Trophoblast cell (in vitro differentiated cells and primary cell): ENCODE measurements at regions not wholly inside any gene's neighbourhood (a gene's known extent, or its start where the extent isn't known, plus 50 kb on each side); places are given as distances from the start of the nearest gene placed in this dataset.
A peak's percentile ranks its signal among the peaks of the same experiment; 100 is the strongest.

Experiments used
- DNase-seq, 2 donors: peaks; one replicate each; pipeline ENCODE4 v3.0.0-alpha.2; 2016
- H2AFZ ChIP-seq: 2 replicates; pipeline ENCODE4 v1.6.1; 2013; ENCODE audit warnings: low read length, moderate library complexity, mild to moderate bottlenecking; ENCODE audit not compliant: insufficient read depth, poor library complexity
- H2AK5ac ChIP-seq: 2 replicates; pipeline ENCODE4 v1.6.1; 2013; ENCODE audit warnings: mild to moderate bottlenecking, low read length
- H2BK120ac ChIP-seq: 2 replicates; pipeline ENCODE4 v1.6.1; 2013; ENCODE audit warnings: low read length, mild to moderate bottlenecking, moderate library complexity; ENCODE audit not compliant: insufficient read depth, poor library complexity
- H2BK12ac ChIP-seq: 2 replicates; pipeline ENCODE4 v1.6.1; 2013; ENCODE audit warnings: mild to moderate bottlenecking, low read length, moderate library complexity
- H2BK5ac ChIP-seq: 2 replicates; pipeline ENCODE4 v1.6.1; 2013; ENCODE audit warnings: low read length, low read depth, moderate library complexity, mild to moderate bottlenecking; ENCODE audit not compliant: poor library complexity
- H3K14ac ChIP-seq: 2 replicates; pipeline ENCODE4 v1.6.1; 2013; ENCODE audit warnings: mild to moderate bottlenecking, low read length
- H3K18ac ChIP-seq: 2 replicates; pipeline ENCODE4 v1.6.1; 2013; ENCODE audit warnings: mild to moderate bottlenecking, low read length
- H3K23ac ChIP-seq: 2 replicates; pipeline ENCODE4 v1.6.1; 2013; ENCODE audit warnings: low read length
- H3K27ac ChIP-seq: 2 replicates; pipeline ENCODE4 v1.5.1; 2013; ENCODE audit warnings: low read depth, mild to moderate bottlenecking, inconsistent platforms, low read length, moderate library complexity
- H3K27me3 ChIP-seq: 2 replicates; pipeline ENCODE4 v1.6.1; 2013; ENCODE audit warnings: inconsistent platforms, mild to moderate bottlenecking, low read length, moderate library complexity; ENCODE audit not compliant: insufficient read depth
- H3K36me3 ChIP-seq, 2 experiments: 1 replicate in 1 of 2; 2 replicates in 1 of 2; pipeline ENCODE4 v1.6.1; 2013; ENCODE audit warnings: low read length in 2 of 2, mild to moderate bottlenecking in 2 of 2, moderate library complexity in 1 of 2; ENCODE audit not compliant: insufficient read depth in 2 of 2, control insufficient read depth in 1 of 2
- H3K4ac ChIP-seq: 2 replicates; pipeline ENCODE4 v1.6.1; 2013; ENCODE audit warnings: low read depth, mild to moderate bottlenecking, low read length, moderate library complexity
- H3K4me1 ChIP-seq, 2 experiments: 1 replicate in 1 of 2; 2 replicates in 1 of 2; pipeline ENCODE4 v1.6.1; 2013; ENCODE audit warnings: low read length in 2 of 2, mild to moderate bottlenecking in 2 of 2, moderate library complexity in 1 of 2; ENCODE audit not compliant: insufficient read depth in 2 of 2, control insufficient read depth in 1 of 2
- H3K4me2 ChIP-seq: 2 replicates; pipeline ENCODE4 v1.6.1; 2013; ENCODE audit warnings: inconsistent platforms, mild to moderate bottlenecking, low read length, moderate library complexity
- H3K4me3 ChIP-seq: 2 replicates; pipeline ENCODE4 v1.5.1; 2013; ENCODE audit warnings: mild to moderate bottlenecking, low read depth, low read length, inconsistent platforms
- H3K79me1 ChIP-seq: one replicate; pipeline ENCODE4 v1.6.1; 2013; ENCODE audit warnings: low read length
- H3K79me2 ChIP-seq: 2 replicates; pipeline ENCODE4 v1.6.1; 2013; ENCODE audit warnings: low read length, mild to moderate bottlenecking; ENCODE audit not compliant: control insufficient read depth, insufficient read depth, poor library complexity
- H3K9ac ChIP-seq: 2 replicates; pipeline ENCODE4 v1.6.1; 2013; ENCODE audit warnings: mild to moderate bottlenecking, low read length
- H3K9me3 ChIP-seq: 2 replicates; pipeline ENCODE4 v1.6.1; 2013; ENCODE audit warnings: low read depth, mild to moderate bottlenecking, control low read depth, inconsistent platforms, low read length; ENCODE audit not compliant: insufficient read depth
- H4K12ac ChIP-seq: 2 replicates; pipeline ENCODE4 v1.6.1; 2013; ENCODE audit warnings: low read depth, mild to moderate bottlenecking, low read length, moderate library complexity
- H4K8ac ChIP-seq: 2 replicates; pipeline ENCODE4 v1.6.1; 2013; ENCODE audit warnings: low read depth, mild to moderate bottlenecking, low read length, moderate library complexity
- H4K91ac ChIP-seq: one replicate; pipeline ENCODE4 v1.6.1; 2013; ENCODE audit warnings: low read depth, mild to moderate bottlenecking, low read length, moderate library complexity
- WGBS: extraction: QIAGEN DNeasy Blood & Tissue Kit; methylation state at CpG from one replicate; pipeline ENCODE4 v1.1.7; 2013; ENCODE audit warnings: missing lambda C conversion rate; ENCODE audit not compliant: insufficient read length, insufficient coverage; ENCODE audit errors: extremely low coverage; 5-methylcytosine and 5-hydroxymethylcytosine counted together

DNA sequence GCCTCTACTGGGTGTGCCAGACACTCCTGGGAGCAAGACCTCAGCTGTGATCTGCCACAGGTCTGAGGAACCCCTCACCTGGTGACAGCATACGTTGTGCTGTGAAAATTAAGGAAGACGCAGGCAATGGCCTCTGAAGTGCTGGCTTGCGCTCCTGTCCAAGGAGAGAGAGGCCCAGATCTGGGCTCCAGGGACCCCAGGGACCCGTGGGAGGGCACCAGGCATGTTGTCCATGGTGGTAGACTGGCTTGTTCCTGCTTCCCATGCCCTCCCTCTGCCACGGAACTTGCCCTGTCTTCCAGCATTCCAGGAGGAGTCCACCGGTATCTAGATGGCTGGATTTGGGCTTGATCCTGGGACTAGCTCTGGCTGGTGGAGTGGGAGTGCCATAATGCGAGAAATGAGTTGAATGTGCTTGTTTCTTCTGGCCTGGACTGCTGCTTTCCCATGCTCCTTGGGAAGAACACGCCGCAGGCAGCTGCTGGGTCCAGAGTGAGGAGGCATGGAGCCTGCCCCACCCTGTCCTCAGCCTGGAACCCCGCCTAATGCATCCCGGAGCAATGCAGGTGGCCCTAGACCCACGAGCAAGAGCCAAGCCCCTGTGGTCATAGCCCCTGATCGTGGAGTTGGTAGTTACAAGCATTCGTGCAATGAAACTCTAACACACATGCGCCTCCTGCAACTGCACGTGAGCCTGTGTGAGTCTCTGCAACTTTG, 190.2 kb downstream of the TEX29 start:
- H3K4ac ChIP-seq = no peak overlapping the region
- H3K4me3 ChIP-seq = no peak overlapping the region
- no peak overlapping the region for H3K9ac ChIP-seq
- no peak for DNase-seq
- no peak overlapping the region for H3K14ac ChIP-seq
- no peak overlapping the region for H2AFZ ChIP-seq
- H2BK120ac ChIP-seq = no peak overlapping the region
- H2BK5ac ChIP-seq = no peak overlapping the region
- no peak overlapping the region for H3K23ac ChIP-seq
- no peaks in the 10 kb centered on the region for H3K4me1 ChIP-seq
- no peak overlapping the region for H4K91ac ChIP-seq
- no peak overlapping the region for H3K4me2 ChIP-seq
- no peaks in the 10 kb centered on the region for H3K79me2 ChIP-seq
- H3K36me3 ChIP-seq = no peaks in the 10 kb centered on the region
- H4K12ac ChIP-seq = no peak overlapping the region
- peaks cover 4% of the 10 kb centered on the region for H3K9me3 ChIP-seq
- no peaks in the 10 kb centered on the region for H3K79me1 ChIP-seq
- no peak overlapping the region for H2BK12ac ChIP-seq
- no peak overlapping the region for H2AK5ac ChIP-seq
- no CpG with 5 or more reads among the region's 16 CpGs for WGBS
- H3K27me3 ChIP-seq = no peaks in the 10 kb centered on the region
- no peak overlapping the region for H3K27ac ChIP-seq
- no peak overlapping the region for H4K8ac ChIP-seq
- no peak overlapping the region for H3K18ac ChIP-seq

DNA sequence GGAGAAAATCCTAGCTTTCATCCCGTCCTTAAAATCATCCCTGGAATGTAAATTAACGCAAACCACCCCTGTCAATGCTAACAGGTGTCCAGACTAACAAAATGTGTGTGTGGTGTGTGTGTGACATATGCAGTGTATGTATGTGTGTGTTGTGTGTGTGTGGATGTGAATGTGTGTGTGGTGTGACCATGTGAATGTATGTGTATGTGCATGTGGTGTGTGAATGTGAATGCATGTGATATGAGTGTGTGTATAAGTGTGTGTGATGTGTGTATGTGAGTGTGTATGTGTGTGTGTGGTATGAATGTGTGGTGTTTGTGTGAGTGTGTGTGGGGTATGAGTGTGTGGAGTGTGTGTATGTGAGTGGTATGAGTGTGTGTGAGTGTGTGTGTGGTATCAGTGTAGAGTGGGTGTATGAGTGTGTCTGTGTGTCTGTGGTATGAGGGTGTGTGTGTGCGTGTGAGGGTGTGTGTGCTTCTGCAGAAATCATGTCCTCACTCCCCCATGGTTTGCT, 190.8 kb downstream of the TEX29 start:
- no peak overlapping the region for H3K27ac ChIP-seq
- H2BK12ac ChIP-seq = no peak overlapping the region
- H2BK5ac ChIP-seq = no peak overlapping the region
- no peak for DNase-seq
- WGBS = no CpG with 5 or more reads among the region's 3 CpGs
- H3K27me3 ChIP-seq = no peaks in the 10 kb centered on the region
- no peak overlapping the region for H2AFZ ChIP-seq
- H2AK5ac ChIP-seq = no peak overlapping the region
- no peak overlapping the region for H3K4ac ChIP-seq
- no peak overlapping the region for H3K18ac ChIP-seq
- no peaks in the 10 kb centered on the region for H3K79me2 ChIP-seq
- no peak overlapping the region for H4K91ac ChIP-seq
- no peak overlapping the region for H3K4me2 ChIP-seq
- no peak overlapping the region for H4K8ac ChIP-seq
- no peak overlapping the region for H3K14ac ChIP-seq
- H3K79me1 ChIP-seq = no peaks in the 10 kb centered on the region
- peak overlapping the region; percentile 25 for H3K4me3 ChIP-seq
- H3K23ac ChIP-seq = no peak overlapping the region
- H3K9ac ChIP-seq = no peak overlapping the region
- no peaks in the 10 kb centered on the region for H3K4me1 ChIP-seq
- H3K9me3 ChIP-seq = peaks cover 4% of the 10 kb centered on the region
- H3K36me3 ChIP-seq = no peaks in the 10 kb centered on the region
- no peak overlapping the region for H2BK120ac ChIP-seq
- H4K12ac ChIP-seq = no peak overlapping the region

DNA sequence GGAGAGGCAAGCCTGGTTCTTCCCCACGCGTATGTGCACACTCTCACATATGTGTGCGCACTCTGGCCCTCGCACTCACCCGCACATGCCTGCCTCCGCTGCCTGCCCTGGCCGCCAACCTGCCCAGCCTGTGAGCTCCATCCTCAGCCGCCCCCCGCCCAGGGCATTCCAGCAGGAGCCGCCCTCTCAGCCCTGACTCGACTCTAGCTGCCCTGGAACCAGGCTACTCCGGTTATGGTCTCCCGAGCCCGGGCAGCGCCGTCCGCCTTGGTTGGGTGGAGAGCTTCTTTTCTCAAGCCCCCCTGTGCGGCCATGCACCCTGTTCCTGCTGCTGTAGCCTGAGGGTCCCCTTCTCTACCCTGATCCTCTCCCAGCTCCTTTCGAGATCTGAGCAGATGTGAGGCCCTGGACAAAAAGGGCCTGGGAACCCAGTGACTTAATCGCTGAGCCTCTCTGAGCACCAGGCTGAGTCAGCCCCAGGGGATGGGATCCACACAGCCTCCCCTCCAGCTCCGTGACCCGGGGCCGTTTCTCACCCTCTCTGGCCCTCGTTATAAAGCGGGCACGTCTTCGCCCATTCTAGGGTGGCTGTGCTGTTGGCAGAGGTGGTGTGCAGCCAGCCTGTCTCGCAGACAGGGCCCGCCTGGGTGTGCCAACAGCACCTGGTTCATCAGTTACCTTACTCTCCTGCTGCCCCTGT, 191.5 kb downstream of the TEX29 start:
- Histone ChIP-seq H2BK5ac (no peak overlapping the region), H3K18ac (no peak overlapping the region), H2AFZ (no peak overlapping the region), H2BK120ac (no peak overlapping the region), H3K4ac (no peak overlapping the region), H3K79me1 (no peaks in the 10 kb centered on the region), H3K23ac (no peak overlapping the region), H3K27me3 (no peaks in the 10 kb centered on the region), H3K27ac (no peak overlapping the region), H3K79me2 (no peaks in the 10 kb centered on the region), H3K9me3 (peaks cover 4% of the 10 kb centered on the region), H2AK5ac (no peak overlapping the region), H4K91ac (no peak overlapping the region), H3K4me1 (no peaks in the 10 kb centered on the region), H2BK12ac (no peak overlapping the region), H4K8ac (no peak overlapping the region), H3K36me3 (no peaks in the 10 kb centered on the region), H3K14ac (no peak overlapping the region), H3K4me3 (peak overlapping the region; percentile 25), H3K9ac (no peak overlapping the region), H4K12ac (no peak overlapping the region), H3K4me2 (no peak overlapping the region)
- no peak for DNase-seq
- no CpG with 5 or more reads among the region's 29 CpGs for WGBS

DNA sequence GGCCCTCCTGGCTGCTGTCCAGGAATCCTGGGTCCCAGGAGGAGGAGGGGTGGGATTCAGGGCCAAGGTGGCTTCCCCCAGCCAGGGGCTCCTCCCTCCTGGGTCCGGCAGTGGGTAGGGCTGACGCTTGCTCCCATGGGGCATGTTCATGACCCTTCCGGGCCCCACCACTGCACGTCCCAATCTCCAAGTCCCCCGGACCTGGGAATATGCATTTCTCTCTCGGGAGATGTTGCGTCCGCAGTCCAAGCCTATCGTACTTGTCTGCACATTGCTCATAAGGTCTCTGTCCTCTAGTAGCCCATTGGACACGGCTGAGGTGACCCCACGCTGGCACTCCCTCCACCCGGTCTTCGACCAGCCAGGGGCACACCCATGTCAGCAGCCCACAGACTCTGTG, 192.3 kb downstream of the TEX29 start:
- Histone ChIP-seq H3K4me2 (no peak overlapping the region), H3K23ac (no peak overlapping the region), H2AFZ (no peak overlapping the region), H3K27me3 (no peaks in the 10 kb centered on the region), H4K12ac (no peak overlapping the region), H3K27ac (no peak overlapping the region), H3K79me1 (no peaks in the 10 kb centered on the region), H3K9ac (no peak overlapping the region), H2AK5ac (no peak overlapping the region), H3K9me3 (peaks cover 4% of the 10 kb centered on the region), H3K18ac (no peak overlapping the region), H3K36me3 (no peaks in the 10 kb centered on the region), H2BK120ac (no peak overlapping the region), H4K8ac (no peak overlapping the region), H2BK12ac (no peak overlapping the region), H2BK5ac (no peak overlapping the region), H3K4ac (no peak overlapping the region), H4K91ac (no peak overlapping the region), H3K14ac (no peak overlapping the region), H3K79me2 (no peaks in the 10 kb centered on the region), H3K4me3 (no peak overlapping the region), H3K4me1 (no peaks in the 10 kb centered on the region)
- no CpG with 5 or more reads among the region's 13 CpGs for WGBS
- no peak for DNase-seq
